ENCODE measurements at regions not wholly inside any gene's neighbourhood (a gene's known extent, or its start where the extent isn't known, plus 50 kb on each side); places are given as distances from the start of the nearest gene placed in this dataset.

DNA sequence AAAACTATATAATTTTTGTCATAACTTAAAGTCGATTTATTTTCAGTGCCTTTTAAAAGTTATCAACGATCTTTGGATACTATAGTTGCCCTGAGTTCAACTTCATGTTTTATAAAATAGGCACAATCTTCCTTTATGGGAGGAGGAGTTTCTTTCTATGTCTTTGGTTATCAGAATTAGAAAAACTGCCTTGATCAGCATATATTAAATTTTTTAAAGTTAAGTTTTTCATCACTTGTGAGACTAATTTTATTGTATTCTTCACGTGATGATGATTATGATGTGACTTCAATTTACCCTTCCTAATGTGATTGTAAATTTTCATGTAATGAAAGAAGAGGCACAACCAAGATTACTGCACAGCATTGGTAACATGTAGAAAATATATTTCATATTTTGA is 58.2 kb upstream of the TMPRSS15 start:
- ChIA-PET RAD21 (ENCODE audit: low non-redundant PET in 1 of 2, low total read pairs in 2 of 2, uncharacterized antibody in 2 of 2, unreplicated experiment in 2 of 2) (no interaction called here), CTCF (no interaction called here), POLR2A (no interaction called here)
- Histone ChIP-seq H3K4me2 (ENCODE audit: low read length) (no peak overlapping the region), H4K20me1 (ENCODE audit: insufficient read depth) (no peaks in the 10 kb centered on the region), H3K4me3 (replicated peaks in 1 of 2; ENCODE audit: low read depth in 1 of 2, low read length in 2 of 2) (no peak overlapping the region), H3K9me2 (ENCODE audit: insufficient read depth) (no peaks in the 10 kb centered on the region), H2AFZ (ENCODE audit: low read depth, low read length, poor library complexity, severe bottlenecking) (no peak overlapping the region), H3K27me3 (ENCODE audit: insufficient read depth, low read length) (no peaks in the 10 kb centered on the region), H3K36me3 (ENCODE audit: control insufficient read depth in 1 of 2, insufficient read depth in 2 of 2, low read length in 2 of 2) (no peaks in the 10 kb centered on the region), H3K9ac (ENCODE audit: low read length) (no peak overlapping the region), H3K79me2 (ENCODE audit: insufficient read depth, low read length) (no peaks in the 10 kb centered on the region), H3K9me3 (ENCODE audit: control insufficient read depth in 1 of 2, insufficient read depth in 1 of 2, low read depth in 1 of 2, low read length in 2 of 2) (peaks cover 0 to 10% of the 10 kb centered on the region in 2 experiments; a peak in 2 of 4 replicates), H3K27ac (ENCODE audit: low read depth, low read length) (no peak overlapping the region), H3K4me1 (ENCODE audit: control insufficient read depth in 1 of 2, insufficient read depth in 2 of 2, low read length in 2 of 2) (no peaks in the 10 kb centered on the region)
- ATAC-seq (no peak), DNase-seq (ENCODE audit: low read depth, low spot score) (no peak)
- TF ChIP-seq SP1 (IDR thresholded peaks at IDR 0.05; ENCODE audit: low read depth) (no peak), TCF7L2 (IDR thresholded peaks at IDR 0.05; ENCODE audit: borderline replicate concordance, extremely low read depth, insufficient read depth, insufficient read length) (no peak), ZFX (IDR thresholded peaks at IDR 0.05) (no peak), RAD21 (IDR thresholded peaks at IDR 0.05; ENCODE audit: low read depth) (no peak), SRF (IDR thresholded peaks at IDR 0.05; ENCODE audit: low read depth) (no peak), POLR2A (IDR thresholded peaks at IDR 0.05; ENCODE audit: borderline replicate concordance, extremely low read depth, insufficient read depth, insufficient read length) (no peak), ZBTB33 (IDR thresholded peaks at IDR 0.05; ENCODE audit: extremely low read depth, insufficient replicate concordance, low read length) (no peak), ELF1 (IDR thresholded peaks at IDR 0.05; ENCODE audit: borderline replicate concordance, low read depth) (no peak), EZH2 (IDR thresholded peaks at IDR 0.05) (no peak)
- TF ChIP-seq, protein P1, sequence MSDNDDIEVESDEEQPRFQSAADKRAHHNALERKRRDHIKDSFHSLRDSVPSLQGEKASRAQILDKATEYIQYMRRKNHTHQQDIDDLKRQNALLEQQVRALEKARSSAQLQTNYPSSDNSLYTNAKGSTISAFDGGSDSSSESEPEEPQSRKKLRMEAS (IDR thresholded peaks at IDR 0.05): no peak
- intact Hi-C loops (cut with micrococcal nuclease): no loop called here
- BruUV-seq (replicated peaks): no TSS peak

All from HCT116 (cell line).